HG03558 (cell line): ENCODE measurements at regions not wholly inside any gene's neighbourhood (a gene's known extent, or its start where the extent isn't known, plus 50 kb on each side); places are given as distances from the start of the nearest gene placed in this dataset.
"Not testable (repeated sequence)": the region's sequence is repeated elsewhere in the genome, so short reads cannot be mapped to it uniquely, and the experiment has no call there.

Experiments
- ATAC-seq: cut with Tn5 transposase; IDR thresholded peaks from one replicate; pipeline ENCODE4 v1.9.1; 2021; ENCODE audit warnings: moderate number of reproducible peaks; ENCODE audit not compliant: unreplicated experiment; ENCODE audit errors: extremely low read depth

DNA sequence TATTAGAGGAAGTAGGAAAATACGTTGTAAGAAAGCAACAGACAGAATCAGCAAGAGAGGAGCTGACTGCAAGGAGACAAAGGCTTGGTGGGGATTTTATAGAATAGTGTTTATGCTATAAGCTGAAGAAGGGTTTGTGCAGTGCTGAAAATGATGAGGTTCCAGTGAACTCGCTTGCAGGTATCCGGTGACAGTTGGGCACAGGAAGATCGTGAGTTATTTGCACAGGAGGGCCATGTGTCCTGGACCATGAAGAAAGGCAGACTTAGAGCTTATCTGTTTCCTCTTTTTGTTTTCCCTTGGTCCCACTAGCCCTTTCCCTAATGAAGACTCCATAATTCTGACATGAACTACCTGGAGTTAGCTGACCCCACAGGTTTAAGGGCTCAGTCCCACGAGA lies 61.4 kb downstream of the NXNL2 start:
- ATAC-seq: no peak

GRCh38 chr9:88604836-88605511 lies 70.0 kb downstream of the NXNL2 start:
- no peak for ATAC-seq

DNA sequence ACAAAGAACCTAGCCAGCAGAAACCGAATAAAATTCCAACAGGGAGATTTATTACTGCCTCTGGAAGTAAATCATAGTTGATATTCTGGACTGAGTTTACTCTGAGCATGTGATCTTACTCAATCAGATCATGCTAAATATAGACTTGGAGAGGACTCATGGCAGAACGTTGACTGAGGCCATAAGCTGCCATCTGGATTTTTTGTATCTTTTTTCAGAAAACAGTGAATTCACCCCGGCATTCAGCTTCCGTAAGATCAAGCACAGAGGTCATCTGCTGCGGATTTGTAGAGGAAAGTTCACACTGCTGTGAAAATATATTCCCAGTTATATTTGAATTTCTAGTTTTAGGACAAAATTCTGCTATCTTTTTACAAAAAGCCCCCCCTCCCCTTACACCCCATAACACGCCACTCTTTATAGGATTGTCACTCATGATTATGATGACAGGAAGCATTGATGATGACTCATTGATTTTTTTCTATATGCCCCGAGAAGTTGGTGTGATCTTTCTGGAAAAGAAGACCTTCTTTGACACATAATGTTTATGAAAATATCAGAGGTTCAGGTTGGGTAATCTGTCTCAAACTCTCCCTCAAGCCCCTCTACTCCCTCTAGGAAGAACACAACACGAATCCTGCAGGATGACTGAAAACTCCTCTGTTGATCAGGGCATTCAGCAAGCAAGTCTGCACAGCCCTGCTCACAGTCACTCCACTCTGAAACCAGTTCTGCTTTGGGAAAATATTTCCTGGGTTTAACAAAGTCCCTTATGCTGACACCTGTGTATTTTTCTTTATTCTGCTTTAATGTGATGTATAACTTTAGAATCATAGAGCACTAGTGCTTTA lies 70.8 kb downstream of the NXNL2 start:
- no peak for ATAC-seq

DNA sequence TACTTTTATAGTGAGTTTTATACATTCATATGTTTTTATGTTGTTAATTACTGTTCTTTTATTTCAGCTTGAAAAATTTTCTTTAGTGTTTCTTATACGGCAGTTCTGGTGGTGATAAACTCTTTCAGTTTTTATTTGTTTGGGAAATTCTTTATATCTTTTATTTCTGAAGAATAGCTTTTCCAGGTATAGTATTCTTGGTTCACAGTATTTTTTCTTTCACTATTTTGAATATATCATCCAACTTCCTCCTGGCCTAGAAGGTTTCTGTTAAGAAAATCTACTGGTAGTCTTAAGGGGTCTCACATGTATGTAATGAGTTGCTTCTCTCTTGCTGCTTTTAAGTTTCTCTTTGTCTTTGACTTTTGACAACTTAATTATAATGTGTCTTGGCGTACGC lies 79.4 kb downstream of the NXNL2 start:
- no peak for ATAC-seq

- no peak for ATAC-seq
Measured at GRCh38 chr9:88623698-88624097, 88.7 kb downstream of the NXNL2 start.

DNA sequence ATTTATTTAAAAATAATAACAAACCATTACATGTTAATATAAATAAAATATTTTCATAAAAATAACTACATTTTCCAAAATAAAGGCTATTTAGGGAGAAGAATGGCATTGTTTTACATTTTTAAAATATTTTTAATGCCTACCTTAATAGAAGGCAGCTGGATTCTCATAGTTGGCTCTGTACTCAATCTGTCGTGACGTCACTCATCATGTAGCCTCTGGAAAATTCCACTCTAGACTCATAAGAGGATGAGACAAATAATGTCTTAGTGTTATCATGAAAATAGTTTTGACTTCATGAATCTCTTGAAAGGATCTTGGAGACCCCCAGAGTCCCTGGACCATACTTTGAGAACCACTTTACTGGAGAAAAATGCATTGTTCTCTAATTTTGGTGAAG lies 93.1 kb downstream of the NXNL2 start:
- no peak for ATAC-seq

- no peak for ATAC-seq
Measured at GRCh38 chr9:88628811-88629210, 93.8 kb downstream of the NXNL2 start.

GRCh38 chr9:88630574-88630973 lies 95.6 kb downstream of the NXNL2 start:
- ATAC-seq: not testable (repeated sequence)

GRCh38 chr9:88635151-88635550 lies 100.2 kb downstream of the NXNL2 start:
- no peak for ATAC-seq

- no peak for ATAC-seq
Measured at GRCh38 chr9:88641456-88642240, 106.7 kb downstream of the NXNL2 start.

- no peak for ATAC-seq
Measured at GRCh38 chr9:88642336-88642735, 107.4 kb downstream of the NXNL2 start.

DNA sequence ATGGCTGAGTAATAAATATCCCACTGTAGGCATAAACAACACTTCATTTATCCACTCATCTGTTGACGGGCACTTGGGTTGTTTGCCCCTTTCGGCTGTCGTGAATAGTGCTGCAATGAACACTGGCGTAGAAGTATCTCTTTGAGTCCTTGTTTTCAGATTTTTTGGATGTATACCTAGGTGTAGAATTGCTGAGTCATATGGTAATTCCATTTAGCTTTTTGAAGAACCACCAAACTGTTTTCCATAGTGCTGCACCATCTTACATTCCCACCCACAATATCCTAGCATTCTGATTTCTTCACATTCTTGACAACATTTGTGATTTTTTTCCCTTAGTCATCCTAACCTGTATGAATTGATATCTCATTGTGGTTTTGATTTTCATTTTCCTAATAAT lies 109.0 kb downstream of the NXNL2 start:
- ATAC-seq: no peak

- ATAC-seq: no peak
Measured at GRCh38 chr9:88645172-88645878, 110.3 kb downstream of the NXNL2 start.

- no peak for ATAC-seq
Measured at GRCh38 chr9:88645879-88646199, 110.9 kb downstream of the NXNL2 start.

DNA sequence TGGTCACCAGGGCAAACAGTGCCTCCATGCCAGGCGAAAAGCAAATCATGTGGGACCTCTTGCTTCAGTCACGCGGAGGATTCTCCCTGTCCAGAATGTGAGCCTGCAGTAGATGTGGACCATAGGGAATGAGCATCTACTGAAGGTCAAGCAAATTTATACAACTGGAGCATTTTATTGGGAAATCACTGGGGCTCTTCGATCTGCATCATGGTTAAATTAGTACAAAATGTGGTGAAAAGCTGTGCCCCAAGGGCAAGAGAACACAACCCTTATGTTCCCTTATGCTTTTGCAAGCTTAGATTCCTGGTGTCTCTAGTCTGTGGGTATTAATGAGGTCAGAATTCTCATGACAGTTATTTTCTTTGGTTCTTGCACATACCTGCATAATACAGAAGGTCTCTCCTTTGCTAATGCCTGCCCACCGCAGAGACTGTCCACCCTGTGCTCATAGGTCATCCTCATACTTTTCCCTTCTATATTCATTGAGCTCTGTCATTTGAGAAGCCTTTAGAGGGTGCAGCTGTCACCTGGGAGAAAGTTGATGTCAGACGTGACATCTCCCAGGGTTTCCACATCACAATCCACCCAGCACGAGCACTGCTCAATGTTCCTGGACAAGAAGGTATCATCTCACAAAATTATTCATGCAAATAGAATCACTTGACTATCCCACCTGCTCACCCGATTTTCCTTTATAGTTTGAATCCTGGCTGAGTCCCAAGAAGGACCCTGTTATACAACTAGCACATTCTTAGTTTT lies 111.7 kb downstream of the NXNL2 start:
- no peak for ATAC-seq

DNA sequence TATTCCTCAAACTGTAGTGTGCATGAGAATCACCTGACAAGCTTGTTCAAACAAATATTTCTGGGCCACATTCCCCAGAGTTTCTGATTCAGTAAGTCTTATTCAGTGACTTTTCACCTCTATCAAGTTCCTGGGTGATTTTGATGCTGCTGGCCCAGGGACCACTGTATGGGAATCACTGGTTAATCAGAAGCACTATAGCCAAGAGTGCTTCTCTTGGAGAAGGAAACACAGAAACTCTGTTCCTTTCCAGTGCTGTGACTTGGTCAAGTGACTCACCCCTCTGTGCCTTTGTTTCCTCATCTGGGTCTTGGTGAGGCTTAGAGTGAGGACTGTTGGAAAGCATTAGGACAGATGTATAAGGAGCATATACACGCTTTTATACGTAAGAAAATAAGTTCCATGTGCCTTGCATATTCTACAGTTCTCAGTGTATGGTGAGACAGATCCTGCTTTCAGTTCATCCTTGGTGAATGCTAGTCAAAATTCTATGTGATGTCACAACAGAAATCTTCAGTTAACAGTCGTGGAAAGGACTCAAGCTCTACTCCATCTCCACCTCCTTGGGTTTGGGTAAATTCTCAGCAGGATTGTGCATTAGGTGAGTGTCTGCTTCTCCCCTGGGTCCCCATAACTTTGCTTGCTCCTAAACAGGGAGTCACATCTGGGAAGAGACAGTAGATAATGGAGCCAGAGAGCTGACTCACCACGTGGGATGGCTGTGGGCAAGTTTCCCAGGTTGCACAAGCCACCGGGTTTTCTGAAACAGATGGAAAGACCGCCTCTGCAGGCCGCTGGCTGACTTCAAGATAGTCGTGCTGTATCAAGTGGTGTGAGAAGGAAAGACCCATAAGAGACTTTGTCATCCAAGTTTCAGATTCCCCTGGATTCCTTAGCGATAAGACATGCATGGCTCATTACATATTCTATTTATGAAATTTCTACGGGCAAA lies 117.0 kb downstream of the NXNL2 start:
- ATAC-seq: no peak

- ATAC-seq: no peak
Measured at GRCh38 chr9:88652876-88653275, 117.9 kb downstream of the NXNL2 start.

- no peak for ATAC-seq
Measured at GRCh38 chr9:88653406-88653805, 118.4 kb downstream of the NXNL2 start.

- ATAC-seq: no peak
Measured at GRCh38 chr9:88653911-88654310, 118.9 kb downstream of the NXNL2 start.
